Activated naive CD4-positive, alpha-beta T cell treated with Interleukin-2 at 50 U/mL for 16 hours (primary cell): ENCODE measurements at regions not wholly inside any gene's neighbourhood (a gene's known extent, or its start where the extent isn't known, plus 50 kb on each side); places are given as distances from the start of the nearest gene placed in this dataset.
"Not testable (repeated sequence)": the region's sequence is repeated elsewhere in the genome, so short reads cannot be mapped to it uniquely, and the experiment has no call there.

Source experiments
- DNase-seq: peaks from one replicate; pipeline ENCODE4 v3.0.0-alpha.2; 2020

DNA sequence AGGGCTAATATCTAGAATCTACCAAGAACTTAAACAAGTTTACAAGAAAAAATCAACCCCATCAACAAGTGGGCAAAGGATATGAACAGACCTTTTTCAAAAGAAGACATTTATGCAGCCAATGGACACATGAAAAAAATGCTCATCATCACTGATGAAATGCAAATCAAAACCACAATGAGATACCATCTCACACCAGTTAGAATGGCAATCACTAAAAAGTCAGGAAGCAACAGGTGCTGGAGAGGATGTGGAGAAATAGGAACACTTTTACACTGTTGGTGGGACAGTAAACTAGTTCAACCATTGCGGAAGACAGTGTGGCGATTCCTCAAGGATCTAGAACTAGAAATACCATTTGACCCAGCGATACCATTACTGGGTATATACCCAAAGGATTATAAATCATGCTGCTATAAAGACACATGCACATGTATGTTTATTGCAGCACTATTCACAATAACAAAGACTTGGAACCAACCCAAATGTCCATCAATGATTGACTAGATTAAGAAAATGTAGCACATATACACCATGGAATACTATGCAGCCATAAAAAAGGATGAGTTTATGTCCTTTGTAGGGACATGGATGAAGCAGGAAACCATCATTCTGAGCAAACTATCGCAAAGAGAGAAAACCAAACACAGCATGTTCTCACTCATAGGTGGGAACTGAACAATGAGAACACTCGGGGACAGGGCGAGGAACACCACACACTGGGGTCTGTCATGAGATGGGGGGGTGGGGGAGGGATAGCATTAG lies 1267.9 kb upstream of the ZEB2 start:
- DNase-seq = not testable (repeated sequence)

- not testable (repeated sequence) for DNase-seq
These were observed 1262.7 kb upstream of the ZEB2 start for GRCh38 chr2:145782607-145783006.

GRCh38 chr2:145777914-145778313 lies 1258.0 kb upstream of the ZEB2 start:
- DNase-seq = no peak

- no peak for DNase-seq
These were observed 1257.4 kb upstream of the ZEB2 start for GRCh38 chr2:145777297-145777696.

GRCh38 chr2:145775591-145775990 lies 1255.7 kb upstream of the ZEB2 start:
- no peak for DNase-seq

- no peak for DNase-seq
These were observed 1251.6 kb upstream of the ZEB2 start for GRCh38 chr2:145771525-145771924.

GRCh38 chr2:145769011-145769716 lies 1249.2 kb upstream of the ZEB2 start:
- DNase-seq = no peak

GRCh38 chr2:145765874-145766273 lies 1246.0 kb upstream of the ZEB2 start:
- no peak for DNase-seq

GRCh38 chr2:145764631-145765030 lies 1244.7 kb upstream of the ZEB2 start:
- no peak for DNase-seq

GRCh38 chr2:145760781-145761649 lies 1241.1 kb upstream of the ZEB2 start:
- DNase-seq = no peak

DNA sequence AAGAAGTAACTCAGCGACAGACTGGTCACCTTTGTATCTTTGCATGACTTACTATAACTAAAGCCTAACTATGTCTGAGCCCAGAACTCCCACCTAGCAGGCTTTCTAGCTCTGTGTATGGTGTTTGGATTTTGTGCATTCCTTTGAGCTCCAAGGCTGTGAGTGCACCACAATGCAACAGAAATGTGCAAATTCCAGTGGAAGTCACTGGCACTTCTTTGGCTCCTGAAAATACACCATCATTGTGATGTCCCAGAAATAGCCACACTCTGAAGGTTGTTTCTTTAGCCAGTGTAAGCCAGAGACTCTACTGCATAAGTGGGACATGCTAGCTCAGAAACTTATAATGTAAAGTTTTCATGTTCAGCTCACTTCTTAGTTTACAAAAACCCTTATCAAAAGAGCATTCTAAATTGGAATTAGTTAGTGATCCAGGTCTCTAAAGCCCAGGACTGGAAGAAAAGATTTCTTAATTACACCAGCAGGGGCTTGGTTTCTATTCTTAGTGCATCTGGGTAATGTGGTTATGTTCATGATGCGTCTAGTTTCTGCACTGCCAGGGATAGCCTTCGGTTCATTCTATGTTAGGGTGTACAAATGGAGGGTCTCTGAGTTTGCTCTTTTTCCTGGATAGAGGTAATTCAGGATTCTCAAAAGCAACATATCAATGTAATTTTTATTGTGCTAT lies 1239.5 kb upstream of the ZEB2 start:
- no peak for DNase-seq

GRCh38 chr2:145757503-145758246 lies 1237.8 kb upstream of the ZEB2 start:
- DNase-seq = no peak

DNA sequence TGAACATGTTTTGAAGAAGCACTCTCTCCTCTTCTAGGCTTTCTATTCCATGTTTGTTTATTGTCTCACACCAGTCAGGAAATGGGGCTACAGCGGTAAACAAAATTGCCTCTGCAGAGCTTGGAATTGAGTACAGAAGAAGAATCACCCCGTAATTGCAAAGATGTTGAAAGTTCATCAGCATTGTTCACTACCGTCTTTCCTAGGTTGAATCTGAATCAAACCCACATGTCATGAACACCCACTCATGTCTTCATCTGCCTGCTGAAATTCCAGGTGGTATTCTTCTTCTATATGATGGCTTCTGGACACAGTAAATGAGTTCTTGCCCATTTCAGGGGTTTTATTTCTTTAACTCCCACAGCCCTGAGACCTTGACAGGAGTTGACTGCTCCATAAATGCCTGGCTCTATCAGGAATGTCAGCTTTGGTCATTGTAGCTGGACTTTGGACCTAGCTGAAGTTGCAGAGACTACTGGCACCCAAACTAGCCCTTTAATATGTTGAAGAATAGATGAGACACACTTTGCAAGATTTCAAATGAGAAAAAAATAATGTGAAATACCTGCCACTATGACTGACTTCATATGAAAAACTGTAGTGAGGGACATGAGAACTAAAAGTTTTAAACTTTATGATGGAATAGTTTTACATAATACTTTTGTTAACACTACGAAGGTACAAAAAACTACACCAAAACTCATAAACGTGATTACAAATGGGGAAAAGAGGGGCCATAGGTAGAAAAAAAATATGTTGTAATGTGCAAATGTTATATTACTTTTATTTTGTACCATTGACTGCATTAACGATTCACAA lies 1235.3 kb upstream of the ZEB2 start:
- no peak for DNase-seq

DNA sequence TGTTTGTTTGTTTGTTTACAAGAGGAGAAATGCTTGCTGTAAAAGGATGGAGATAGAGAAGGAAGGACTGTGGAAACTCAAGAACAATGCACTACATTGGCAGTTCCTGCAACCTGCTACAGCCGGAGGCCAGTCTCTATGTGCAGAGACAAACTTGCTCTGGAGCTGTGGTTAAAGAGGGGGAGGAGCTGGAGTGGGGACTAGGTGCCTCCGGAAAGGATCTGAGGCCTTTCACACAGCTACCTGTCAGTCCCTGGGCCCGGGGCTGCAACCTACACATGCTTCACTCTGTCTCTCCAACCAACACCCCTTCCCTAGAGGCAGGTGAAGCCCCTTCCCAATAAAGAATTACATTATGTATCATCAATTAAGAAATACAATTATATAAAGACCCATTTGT lies 1234.0 kb upstream of the ZEB2 start:
- no peak for DNase-seq

DNA sequence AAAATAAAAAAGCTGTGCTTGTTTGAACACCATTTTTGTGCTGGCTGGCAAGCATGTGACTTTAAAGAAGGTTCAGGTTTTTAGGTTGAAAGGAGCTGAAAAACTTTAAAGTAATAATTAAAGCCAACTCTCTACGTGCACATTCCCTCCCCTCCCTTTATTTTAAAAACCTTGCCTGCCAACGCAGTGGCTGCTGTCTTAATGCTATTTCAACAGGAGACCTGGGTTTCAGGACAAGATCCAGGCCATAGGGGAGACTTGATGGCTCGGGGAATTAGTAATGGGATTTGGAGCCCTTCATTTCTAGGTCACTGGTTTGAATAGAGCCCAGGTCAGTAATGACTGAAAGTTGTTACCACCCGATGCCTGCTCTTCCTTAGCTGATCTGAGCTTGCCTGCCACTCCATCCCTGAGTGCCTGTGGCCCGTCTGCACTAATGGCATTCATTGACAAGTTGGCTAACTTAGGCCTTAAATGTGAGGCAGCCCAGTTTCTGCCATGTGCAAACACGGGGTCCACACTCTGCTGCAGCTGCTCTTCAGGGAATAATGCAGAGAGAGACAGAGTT lies 1233.2 kb upstream of the ZEB2 start:
- DNase-seq = no peak

GRCh38 chr2:145752091-145752806 lies 1232.3 kb upstream of the ZEB2 start:
- DNase-seq = no peak

GRCh38 chr2:145751629-145752028 lies 1231.7 kb upstream of the ZEB2 start:
- DNase-seq = no peak

GRCh38 chr2:145751155-145751554 lies 1231.2 kb upstream of the ZEB2 start:
- no peak for DNase-seq

DNA sequence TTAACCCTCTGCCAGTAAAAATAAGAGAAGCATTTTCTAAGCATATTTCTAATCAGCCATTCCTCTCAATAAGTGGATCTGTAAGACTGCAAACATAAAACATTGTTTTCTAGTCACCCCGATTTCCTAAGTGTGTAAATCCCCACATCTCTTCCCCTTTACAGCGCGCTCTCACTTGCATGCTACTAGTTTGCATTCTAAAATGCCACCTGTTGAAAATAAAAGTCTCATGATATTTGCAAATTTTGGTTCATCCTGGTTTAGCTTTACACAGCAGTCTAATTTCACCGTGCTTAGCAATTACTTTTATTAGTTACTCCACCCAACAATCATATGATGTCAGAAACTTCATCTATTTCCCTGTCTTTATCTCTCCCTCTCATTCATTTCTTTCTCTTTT lies 1230.7 kb upstream of the ZEB2 start:
- no peak for DNase-seq

DNA sequence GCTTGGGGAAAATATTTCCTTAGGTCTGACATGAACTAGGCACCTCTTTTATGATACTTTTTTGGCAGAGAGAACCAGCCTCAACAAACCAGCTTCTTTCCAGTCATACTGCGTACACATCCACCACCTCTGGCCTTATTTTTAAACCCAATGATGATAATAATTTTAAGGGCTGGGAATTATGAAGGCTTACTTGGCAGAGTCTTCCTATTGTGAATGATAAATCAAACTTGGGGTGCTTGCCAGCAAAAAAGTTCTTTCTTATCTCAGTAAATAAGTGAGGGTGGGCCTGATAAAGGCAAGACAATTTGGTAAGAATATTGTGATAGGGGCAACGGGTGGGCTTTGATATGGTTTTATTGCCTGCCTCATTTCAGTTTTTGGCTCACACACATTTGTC lies 1230.2 kb upstream of the ZEB2 start:
- no peak for DNase-seq
